ENCODE measurements at regions not wholly inside any gene's neighbourhood (a gene's known extent, or its start where the extent isn't known, plus 50 kb on each side); places are given as distances from the start of the nearest gene placed in this dataset.

DNA sequence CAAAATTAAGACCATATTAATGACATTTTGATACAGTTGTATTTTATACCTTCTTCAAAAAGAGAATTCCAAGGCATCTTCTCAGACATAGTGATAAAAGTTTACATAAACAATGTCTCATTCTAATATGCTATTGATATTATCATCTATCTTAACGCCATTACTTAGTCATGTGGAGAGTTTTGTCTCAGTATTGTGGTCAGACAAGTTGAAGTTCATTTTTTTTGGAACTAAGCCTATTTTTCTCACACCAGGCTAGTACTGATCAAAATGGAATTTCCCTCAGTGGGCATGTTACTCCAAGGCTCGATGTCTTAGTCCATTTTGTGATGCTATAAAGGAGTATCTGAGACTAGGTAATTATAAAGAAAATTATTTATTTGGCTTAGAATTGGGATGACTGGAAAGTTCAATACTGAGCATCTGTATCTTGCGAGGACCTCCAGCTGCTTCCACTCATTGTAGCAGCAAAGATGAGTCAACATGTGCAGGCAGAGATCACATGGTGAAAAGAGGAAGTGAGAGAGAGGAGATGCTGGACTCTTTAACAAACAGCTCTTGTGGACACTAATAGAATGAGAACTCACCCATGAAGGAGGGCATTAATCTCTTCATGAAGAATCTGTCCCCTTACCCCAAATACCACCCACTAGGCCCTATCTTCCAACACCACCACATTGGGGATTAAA is 825.5 kb upstream of the MANEA start:
- TF ChIP-seq, protein P1, sequence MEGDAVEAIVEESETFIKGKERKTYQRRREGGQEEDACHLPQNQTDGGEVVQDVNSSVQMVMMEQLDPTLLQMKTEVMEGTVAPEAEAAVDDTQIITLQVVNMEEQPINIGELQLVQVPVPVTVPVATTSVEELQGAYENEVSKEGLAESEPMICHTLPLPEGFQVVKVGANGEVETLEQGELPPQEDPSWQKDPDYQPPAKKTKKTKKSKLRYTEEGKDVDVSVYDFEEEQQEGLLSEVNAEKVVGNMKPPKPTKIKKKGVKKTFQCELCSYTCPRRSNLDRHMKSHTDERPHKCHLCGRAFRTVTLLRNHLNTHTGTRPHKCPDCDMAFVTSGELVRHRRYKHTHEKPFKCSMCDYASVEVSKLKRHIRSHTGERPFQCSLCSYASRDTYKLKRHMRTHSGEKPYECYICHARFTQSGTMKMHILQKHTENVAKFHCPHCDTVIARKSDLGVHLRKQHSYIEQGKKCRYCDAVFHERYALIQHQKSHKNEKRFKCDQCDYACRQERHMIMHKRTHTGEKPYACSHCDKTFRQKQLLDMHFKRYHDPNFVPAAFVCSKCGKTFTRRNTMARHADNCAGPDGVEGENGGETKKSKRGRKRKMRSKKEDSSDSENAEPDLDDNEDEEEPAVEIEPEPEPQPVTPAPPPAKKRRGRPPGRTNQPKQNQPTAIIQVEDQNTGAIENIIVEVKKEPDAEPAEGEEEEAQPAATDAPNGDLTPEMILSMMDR (IDR thresholded peaks at IDR 0.05): no peak
- TF ChIP-seq EZH2 (IDR thresholded peaks at IDR 0.05) (no peak), EZH2phosphoT487 (IDR thresholded peaks at IDR 0.05) (no peak)

Data from neural progenitor cell (in vitro differentiated cells).